SK-N-SH (cell line): ENCODE measurements at regions not wholly inside any gene's neighbourhood (a gene's known extent, or its start where the extent isn't known, plus 50 kb on each side); places are given as distances from the start of the nearest gene placed in this dataset.

Experiments
- GABPA ChIP-seq: IDR thresholded peaks from 2 replicates; pipeline ENCODE4 v1.4.0; 2012; ENCODE audit warnings: low read depth, mild to moderate bottlenecking
- POLR2AphosphoS5 ChIP-seq: IDR thresholded peaks from 2 replicates; pipeline ENCODE4 v1.6.1; 2012; ENCODE audit warnings: low read depth, low read length
- SMC3 ChIP-seq: IDR thresholded peaks from 2 replicates; pipeline ENCODE4 v1.6.1; 2012; ENCODE audit warnings: low read depth, low read length, improper control_type of control experiment
- TAF1 ChIP-seq: IDR thresholded peaks from 2 replicates; pipeline ENCODE4 v1.6.1; 2012; ENCODE audit warnings: low read depth, mild to moderate bottlenecking, low read length, moderate library complexity, borderline replicate concordance
- TEAD4 ChIP-seq: IDR thresholded peaks from 2 replicates; pipeline ENCODE4 v1.4.0; 2012; ENCODE audit warnings: mild to moderate bottlenecking, borderline replicate concordance; ENCODE audit not compliant: insufficient read depth
- TF ChIP-seq, protein P1 (sequence below): IDR thresholded peaks from 2 replicates; pipeline ENCODE4 v1.6.1; 2012; ENCODE audit warnings: mild to moderate bottlenecking, low read depth, low read length, moderate library complexity
- TF ChIP-seq, protein P2 (sequence below): IDR thresholded peaks from 2 replicates; pipeline ENCODE4 v1.4.0; 2012; ENCODE audit warnings: low read depth
- TF ChIP-seq, protein P3 (sequence below): fragments of 200-600 bp; sonication (generic); IDR thresholded peaks from 2 replicates; pipeline ENCODE4 v1.6.1; 2017; ENCODE audit warnings: antibody characterized with exemption, mild to moderate bottlenecking, moderate library complexity

DNA sequence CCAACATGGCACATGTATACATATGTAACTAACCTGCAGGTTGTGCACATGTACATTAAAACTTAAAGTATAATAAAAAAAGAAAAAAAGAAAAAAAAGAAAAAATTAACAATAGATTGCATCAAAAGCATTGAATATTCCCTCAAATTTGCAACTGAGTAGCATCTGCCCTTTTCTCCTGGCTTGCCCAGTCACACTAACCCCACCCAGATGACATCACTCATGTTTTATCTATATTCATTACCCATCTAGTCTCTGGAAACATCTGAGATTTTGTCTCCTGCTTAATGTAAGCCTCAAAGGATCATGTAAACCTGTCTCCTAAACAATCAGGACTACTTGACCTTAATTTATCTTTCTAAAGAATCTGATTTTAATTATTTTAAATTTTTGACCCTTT lies 706.8 kb downstream of the CD109 start:
- TF ChIP-seq, protein P1, sequence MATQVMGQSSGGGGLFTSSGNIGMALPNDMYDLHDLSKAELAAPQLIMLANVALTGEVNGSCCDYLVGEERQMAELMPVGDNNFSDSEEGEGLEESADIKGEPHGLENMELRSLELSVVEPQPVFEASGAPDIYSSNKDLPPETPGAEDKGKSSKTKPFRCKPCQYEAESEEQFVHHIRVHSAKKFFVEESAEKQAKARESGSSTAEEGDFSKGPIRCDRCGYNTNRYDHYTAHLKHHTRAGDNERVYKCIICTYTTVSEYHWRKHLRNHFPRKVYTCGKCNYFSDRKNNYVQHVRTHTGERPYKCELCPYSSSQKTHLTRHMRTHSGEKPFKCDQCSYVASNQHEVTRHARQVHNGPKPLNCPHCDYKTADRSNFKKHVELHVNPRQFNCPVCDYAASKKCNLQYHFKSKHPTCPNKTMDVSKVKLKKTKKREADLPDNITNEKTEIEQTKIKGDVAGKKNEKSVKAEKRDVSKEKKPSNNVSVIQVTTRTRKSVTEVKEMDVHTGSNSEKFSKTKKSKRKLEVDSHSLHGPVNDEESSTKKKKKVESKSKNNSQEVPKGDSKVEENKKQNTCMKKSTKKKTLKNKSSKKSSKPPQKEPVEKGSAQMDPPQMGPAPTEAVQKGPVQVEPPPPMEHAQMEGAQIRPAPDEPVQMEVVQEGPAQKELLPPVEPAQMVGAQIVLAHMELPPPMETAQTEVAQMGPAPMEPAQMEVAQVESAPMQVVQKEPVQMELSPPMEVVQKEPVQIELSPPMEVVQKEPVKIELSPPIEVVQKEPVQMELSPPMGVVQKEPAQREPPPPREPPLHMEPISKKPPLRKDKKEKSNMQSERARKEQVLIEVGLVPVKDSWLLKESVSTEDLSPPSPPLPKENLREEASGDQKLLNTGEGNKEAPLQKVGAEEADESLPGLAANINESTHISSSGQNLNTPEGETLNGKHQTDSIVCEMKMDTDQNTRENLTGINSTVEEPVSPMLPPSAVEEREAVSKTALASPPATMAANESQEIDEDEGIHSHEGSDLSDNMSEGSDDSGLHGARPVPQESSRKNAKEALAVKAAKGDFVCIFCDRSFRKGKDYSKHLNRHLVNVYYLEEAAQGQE: no peak
- TF ChIP-seq TAF1 (no peak), GABPA (no peak), POLR2AphosphoS5 (no peak), SMC3 (no peak), TEAD4 (no peak)
- TF ChIP-seq, protein P2, sequence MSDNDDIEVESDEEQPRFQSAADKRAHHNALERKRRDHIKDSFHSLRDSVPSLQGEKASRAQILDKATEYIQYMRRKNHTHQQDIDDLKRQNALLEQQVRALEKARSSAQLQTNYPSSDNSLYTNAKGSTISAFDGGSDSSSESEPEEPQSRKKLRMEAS: no peak
- TF ChIP-seq, protein P3, sequence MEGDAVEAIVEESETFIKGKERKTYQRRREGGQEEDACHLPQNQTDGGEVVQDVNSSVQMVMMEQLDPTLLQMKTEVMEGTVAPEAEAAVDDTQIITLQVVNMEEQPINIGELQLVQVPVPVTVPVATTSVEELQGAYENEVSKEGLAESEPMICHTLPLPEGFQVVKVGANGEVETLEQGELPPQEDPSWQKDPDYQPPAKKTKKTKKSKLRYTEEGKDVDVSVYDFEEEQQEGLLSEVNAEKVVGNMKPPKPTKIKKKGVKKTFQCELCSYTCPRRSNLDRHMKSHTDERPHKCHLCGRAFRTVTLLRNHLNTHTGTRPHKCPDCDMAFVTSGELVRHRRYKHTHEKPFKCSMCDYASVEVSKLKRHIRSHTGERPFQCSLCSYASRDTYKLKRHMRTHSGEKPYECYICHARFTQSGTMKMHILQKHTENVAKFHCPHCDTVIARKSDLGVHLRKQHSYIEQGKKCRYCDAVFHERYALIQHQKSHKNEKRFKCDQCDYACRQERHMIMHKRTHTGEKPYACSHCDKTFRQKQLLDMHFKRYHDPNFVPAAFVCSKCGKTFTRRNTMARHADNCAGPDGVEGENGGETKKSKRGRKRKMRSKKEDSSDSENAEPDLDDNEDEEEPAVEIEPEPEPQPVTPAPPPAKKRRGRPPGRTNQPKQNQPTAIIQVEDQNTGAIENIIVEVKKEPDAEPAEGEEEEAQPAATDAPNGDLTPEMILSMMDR: no peak
